CD4-positive, alpha-beta T cell treated with Interferon alpha-2 for 1 hour (primary cell): ENCODE measurements at regions not wholly inside any gene's neighbourhood (a gene's known extent, or its start where the extent isn't known, plus 50 kb on each side); places are given as distances from the start of the nearest gene placed in this dataset.

ENCODE experiments used
- DNase-seq, 2 donors: peaks; one replicate each; pipeline ENCODE4 v3.0.0-alpha.2; 2020 to 2022

- DNase-seq, result no peak
These were observed 55.0 kb downstream of the SOX4 start for GRCh38 chr6:21648475-21649050.

DNA sequence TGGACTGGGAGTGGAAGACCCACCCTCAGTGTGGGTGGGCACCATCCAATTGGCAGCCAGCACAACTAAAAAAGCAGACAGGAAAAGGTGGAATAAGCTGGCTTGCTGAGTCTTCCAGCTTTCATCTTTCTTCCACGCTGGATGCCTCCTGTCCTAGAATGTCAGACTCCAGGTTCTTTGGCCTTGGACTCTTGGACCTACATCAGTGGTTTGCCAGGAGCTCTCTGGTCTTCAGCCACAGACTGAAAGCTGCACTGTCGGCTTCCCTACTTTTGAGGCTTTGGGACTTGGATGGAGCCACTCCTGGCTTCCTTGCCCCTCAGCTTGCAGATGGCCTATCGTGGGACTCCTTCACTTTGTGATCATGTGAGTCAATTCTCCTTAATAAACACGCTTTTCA lies 59.8 kb downstream of the SOX4 start:
- no peak for DNase-seq

DNA sequence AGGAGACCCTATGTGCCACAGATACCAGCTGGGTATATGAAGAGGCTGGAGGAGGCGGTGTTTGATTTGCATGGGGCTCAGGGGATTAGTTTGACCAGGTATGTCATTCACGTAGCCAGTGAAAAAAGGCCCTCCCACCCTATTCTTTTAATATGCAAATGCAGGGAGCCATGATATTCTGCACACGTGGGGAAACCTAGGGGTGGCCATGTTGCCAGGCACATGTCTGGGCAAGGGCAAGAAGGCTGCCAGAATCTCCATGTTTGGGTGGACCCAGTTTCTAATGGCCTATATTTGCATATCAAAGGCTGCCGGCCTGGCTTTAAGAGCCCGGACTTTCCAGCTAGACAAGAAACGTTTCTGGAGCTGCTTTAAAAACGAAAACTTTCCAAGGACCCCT lies 60.4 kb downstream of the SOX4 start:
- no peak for DNase-seq

GRCh38 chr6:21654361-21654760 lies 60.8 kb downstream of the SOX4 start:
- no peak for DNase-seq

GRCh38 chr6:21663966-21664313 lies 70.4 kb downstream of the SOX4 start:
- no peak for DNase-seq

GRCh38 chr6:21664314-21665109 lies 71.0 kb downstream of the SOX4 start:
- DNase-seq, result no peak

DNA sequence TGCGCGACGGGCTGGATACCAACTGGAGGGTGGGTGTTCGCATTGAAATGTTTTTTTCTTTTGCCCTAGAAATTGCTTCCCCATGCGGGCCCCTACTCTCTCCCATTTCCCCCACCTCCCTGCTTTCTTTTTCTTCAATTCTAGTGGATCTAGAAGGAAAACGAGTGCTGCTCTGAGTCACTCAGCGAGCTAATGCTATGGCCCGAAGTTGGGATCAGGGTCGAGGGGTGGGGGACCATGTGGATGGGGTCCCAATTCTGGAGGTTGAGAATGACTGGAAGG lies 71.5 kb downstream of the SOX4 start:
- no peak for DNase-seq

GRCh38 chr6:21665392-21666200 lies 72.0 kb downstream of the SOX4 start:
- no peak for DNase-seq

GRCh38 chr6:21666201-21666691 lies 72.7 kb downstream of the SOX4 start:
- DNase-seq, result no peak

DNA sequence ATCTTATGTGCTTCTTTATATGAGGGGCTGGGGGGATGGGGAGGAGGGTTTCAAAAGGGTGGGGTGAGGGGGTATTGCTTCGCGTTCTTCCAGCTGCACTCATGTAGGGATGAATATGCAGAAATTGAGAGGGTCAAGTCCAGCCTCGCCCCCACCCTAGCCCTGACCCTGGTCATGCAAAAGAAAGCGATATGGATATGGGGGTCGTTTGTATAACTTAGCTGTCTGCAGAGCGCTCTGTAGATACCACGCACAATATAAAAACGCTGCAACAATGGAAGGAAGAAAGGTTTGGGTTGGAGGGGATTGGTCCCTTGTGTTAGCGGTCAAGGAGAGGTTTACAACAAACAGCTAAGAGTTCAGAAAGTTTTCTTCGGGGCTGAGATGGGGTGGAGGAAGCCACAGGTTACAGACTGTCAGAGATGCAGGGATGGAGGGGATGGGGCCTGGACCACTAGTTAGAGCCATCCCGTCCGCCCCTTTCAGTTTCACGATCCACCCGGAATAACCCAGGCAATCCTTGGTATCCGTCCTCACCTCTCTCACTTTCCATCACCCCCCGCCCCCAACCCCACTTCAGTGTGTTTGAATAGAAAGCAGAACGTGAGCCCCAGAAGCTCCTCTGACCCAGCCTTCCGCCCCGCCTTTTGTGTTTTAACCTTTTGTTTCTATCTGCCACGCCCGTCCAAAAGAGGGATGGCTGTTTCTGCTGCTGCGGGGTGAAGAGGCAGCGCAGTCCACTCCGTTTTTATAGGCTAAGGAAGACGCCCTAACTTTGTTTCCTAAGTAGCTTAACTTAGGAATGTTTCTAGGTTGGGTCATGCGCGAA lies 73.5 kb downstream of the SOX4 start:
- no peak for DNase-seq

GRCh38 chr6:21668795-21669194 lies 75.2 kb downstream of the SOX4 start:
- DNase-seq, result no peak

GRCh38 chr6:21676769-21677168 lies 83.2 kb downstream of the SOX4 start:
- no peak for DNase-seq

GRCh38 chr6:21678990-21679389 lies 85.4 kb downstream of the SOX4 start:
- DNase-seq, result no peak

DNA sequence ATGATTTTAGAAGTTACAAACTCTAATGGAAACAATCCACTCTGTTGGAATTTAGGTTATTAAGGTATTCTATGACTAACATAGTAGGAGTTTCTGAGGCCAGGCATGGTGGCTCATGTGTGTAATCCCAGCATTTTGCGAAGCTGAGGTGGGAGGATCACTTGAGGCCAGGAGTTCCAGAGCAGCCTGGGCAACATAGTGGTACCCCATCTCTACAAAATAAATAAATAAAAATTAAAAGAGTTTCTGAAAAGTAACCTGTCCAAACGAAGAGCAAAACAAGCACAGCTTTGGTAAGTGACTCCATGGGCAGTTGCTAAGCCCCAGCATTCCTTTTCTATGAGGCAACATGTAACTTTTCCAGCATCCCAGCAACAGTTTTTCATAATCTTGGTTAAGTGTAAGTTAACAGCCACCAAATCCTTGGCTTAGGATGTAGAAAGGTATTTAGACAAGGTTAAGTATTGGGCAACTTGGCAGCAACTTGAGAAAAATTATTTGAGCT lies 86.3 kb downstream of the SOX4 start:
- DNase-seq, result no peak

GRCh38 chr6:21680611-21681010 lies 87.1 kb downstream of the SOX4 start:
- no peak for DNase-seq

DNA sequence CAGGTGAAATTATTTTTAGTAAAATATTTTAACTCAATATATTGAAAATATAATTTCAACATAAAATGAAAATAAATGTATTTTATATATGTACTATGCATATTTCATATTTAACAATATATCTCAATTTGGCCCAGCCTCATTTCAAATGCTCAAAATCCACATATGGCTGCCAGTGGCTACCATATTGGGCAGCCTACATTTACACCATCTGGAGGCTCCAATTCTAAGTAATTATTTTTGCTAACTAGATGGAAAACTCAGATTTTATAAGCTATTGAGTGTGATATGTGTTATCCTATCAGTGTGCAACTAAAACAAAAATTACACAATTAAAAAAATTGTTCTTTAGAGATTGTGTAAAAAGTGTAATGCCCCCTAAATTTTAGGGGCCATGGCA lies 96.9 kb downstream of the SOX4 start:
- DNase-seq, result no peak

DNA sequence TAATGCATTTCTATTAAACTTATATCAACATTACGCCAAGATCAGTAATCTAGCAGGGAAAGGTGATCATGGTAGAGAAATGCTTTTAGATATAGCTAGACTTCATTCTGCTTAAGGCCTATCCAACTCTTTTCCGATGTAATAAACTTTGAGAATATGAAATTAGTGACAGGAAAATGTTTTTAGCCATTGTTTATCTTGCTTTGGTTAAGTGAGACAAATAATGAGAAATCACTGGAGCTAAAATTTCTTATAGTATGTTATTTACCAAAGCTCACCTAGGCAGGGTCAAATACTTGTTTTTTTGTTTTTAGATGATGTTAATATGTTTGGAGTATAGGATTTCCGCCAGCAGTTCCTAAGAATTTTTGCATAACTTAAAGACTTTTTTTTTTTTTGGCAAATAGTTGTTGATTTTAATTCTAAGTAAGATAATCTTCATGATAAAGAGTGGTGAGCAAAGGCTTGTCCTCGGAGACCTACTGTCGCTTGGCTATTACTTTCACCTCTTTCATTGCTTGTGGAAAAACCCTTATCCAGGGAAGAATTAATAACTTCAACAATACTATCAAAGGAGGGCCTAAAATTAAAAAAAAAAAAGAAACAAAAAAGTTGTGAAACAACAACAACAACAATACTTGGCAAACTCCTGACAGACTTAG lies 98.3 kb downstream of the SOX4 start:
- no peak for DNase-seq

GRCh38 chr6:21692721-21693120 lies 99.2 kb downstream of the SOX4 start:
- no peak for DNase-seq

DNA sequence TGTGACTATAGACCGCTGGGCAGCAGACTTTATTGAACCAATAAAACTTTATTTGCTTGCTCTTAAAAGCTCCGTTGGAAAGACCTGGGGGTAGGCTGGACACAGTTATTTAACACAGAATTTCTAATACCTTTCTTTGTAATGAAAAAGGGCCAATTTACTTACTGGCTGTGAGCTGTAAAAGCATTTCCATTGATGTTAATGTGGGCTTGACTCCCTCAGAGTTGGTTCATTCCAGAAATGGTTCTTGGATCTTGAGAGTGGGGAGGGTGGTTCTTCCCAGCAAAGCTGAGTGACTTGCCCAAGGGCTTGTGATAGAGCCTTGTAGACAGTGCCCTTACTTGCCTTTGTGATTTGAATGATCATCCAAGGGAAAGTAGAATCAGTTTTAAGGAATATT lies 100.6 kb downstream of the SOX4 start:
- no peak for DNase-seq

DNA sequence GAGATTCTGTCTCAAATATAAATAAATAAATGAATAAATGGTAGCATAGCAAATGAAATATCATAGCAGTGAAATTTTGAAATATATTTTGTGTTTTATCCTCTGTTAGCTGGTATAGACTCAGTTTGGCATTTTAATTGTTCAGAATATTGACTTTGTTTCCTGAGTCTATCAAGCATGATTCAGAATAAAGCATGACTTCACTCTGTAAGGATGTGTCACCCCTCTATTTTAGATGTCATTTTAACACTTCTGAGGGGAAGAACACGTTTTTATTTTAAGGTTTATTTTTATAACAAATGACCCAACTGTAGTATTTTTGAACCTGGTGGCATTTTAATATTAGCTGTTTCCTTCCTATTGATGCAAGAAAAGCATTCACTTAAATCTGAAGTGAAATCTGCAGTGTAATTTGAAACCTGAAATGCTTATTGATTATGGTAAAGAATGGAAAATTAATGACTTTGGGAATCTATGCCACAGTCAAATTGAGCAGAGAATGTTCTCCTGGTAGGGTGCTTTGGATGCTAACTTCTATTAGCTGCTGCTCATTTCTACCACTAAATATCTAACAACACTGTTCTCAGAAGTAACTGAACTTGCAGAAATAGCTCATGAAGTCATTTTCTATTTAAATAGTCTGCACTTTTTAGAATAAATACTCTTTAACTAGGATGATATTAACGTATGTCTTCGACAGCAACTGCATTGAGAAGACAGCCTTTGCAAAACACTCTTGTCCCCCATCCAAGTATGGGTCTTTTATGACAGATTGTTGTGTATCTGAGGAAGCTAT lies 114.2 kb downstream of the SOX4 start:
- DNase-seq, result no peak

DNA sequence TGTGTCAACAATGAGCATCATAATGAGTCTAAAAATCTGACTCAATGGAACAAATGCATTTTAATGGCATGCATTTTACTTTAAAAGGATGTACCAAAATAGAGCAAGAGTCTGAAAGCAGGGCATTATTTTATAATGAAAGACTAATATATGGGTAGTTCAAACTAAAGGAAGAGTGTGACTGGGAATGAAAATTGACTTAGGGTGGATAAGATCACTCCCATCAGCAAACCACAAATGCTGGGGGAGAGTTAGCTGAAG lies 114.7 kb downstream of the SOX4 start:
- no peak for DNase-seq

DNA sequence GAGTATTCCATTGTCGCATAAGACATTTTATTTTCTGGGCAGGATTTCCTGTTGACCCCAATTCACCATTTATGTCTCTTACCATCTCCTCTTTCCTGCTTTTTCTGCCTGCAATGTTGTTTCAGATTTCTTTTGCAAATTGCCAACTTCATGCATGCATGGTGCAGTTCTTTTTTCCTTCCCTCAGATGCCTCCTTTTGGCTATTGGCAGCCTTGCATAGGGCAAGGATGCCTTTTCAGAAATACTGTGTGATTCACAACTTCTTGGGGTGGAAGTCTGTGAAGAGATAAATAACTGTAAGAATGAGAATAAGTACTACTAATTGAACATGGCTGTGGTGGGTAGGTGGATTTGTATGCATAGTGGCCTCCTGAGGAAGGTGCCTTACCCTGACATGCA lies 116.7 kb downstream of the SOX4 start:
- DNase-seq, result no peak
